Fibroblast of lung (primary cell): ENCODE measurements at regions not wholly inside any gene's neighbourhood (a gene's known extent, or its start where the extent isn't known, plus 50 kb on each side); places are given as distances from the start of the nearest gene placed in this dataset.

Experiments
- EZH2 ChIP-seq: IDR thresholded peaks from 2 replicates; pipeline ENCODE4 v1.5.1; 2012; ENCODE audit warnings: low read length, control low read depth, mild to moderate bottlenecking; ENCODE audit errors: missing control alignments
- TF ChIP-seq, protein P1 (sequence below), 2 donors: IDR thresholded peaks in 1 of 2; conservative IDR thresholded peaks in 1 of 2; 1 replicate in 1 of 2; 2 replicates in 1 of 2; pipeline ENCODE4 v1.5.1; 2011 to 2012; ENCODE audit warnings: low read length in 2 of 2, control low read depth in 1 of 2, inconsistent platforms in 1 of 2, low read depth in 1 of 2, mild to moderate bottlenecking in 1 of 2

DNA sequence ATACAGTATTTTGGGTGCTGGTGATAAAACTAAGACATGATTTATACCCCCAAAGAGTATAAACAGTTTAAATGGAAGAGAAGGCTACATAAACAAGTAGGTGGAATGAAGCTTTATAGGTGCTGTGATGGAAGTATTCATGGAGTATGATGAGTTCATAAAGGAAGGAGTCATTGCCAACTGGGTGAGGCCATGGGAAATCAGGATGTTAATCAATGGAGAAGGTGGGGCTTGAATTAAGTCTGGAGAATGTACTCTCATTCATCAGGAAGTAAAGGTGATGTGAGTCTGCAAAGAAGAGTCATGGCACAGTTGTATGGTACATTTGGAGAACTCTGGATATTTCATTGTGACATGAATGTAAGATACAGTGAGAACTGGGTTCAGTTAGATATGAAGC is 147.5 kb upstream of the MME start:
- no peak for TF ChIP-seq EZH2
- TF ChIP-seq, protein P1, sequence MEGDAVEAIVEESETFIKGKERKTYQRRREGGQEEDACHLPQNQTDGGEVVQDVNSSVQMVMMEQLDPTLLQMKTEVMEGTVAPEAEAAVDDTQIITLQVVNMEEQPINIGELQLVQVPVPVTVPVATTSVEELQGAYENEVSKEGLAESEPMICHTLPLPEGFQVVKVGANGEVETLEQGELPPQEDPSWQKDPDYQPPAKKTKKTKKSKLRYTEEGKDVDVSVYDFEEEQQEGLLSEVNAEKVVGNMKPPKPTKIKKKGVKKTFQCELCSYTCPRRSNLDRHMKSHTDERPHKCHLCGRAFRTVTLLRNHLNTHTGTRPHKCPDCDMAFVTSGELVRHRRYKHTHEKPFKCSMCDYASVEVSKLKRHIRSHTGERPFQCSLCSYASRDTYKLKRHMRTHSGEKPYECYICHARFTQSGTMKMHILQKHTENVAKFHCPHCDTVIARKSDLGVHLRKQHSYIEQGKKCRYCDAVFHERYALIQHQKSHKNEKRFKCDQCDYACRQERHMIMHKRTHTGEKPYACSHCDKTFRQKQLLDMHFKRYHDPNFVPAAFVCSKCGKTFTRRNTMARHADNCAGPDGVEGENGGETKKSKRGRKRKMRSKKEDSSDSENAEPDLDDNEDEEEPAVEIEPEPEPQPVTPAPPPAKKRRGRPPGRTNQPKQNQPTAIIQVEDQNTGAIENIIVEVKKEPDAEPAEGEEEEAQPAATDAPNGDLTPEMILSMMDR (conservative IDR thresholded peaks at IDR 0.05 in 1 of 2, IDR thresholded peaks at IDR 0.05 in 1 of 2; ENCODE audit: low read depth in 1 of 2, low read length in 2 of 2), result no peak
